ENCODE measurements at regions not wholly inside any gene's neighbourhood (a gene's known extent, or its start where the extent isn't known, plus 50 kb on each side); places are given as distances from the start of the nearest gene placed in this dataset.

GRCh38 chr14:85811340-85811739 lies 281.4 kb downstream of the FLRT2 start:
- DNase-seq (ENCODE audit: low read depth): no peak
- no peak for TF ChIP-seq CTCF (IDR thresholded peaks at IDR 0.05; ENCODE audit: control insufficient read depth, extremely low read depth, insufficient read depth)

GRCh38 chr14:85799668-85800067 lies 269.7 kb downstream of the FLRT2 start:
- no peak overlapping the region for H3K4me3 ChIP-seq (ENCODE audit: low read depth, low read length)
- no peak for TF ChIP-seq CTCF (IDR thresholded peaks at IDR 0.05; ENCODE audit: control insufficient read depth, extremely low read depth, insufficient read depth)
- no peak for DNase-seq (ENCODE audit: low read depth)

More at GRCh38 chr14:85811340-85811739, 281.4 kb downstream of the FLRT2 start:
- no peak overlapping the region for H3K4me3 ChIP-seq (ENCODE audit: low read depth, low read length)

GRCh38 chr14:85798856-85799255 lies 268.9 kb downstream of the FLRT2 start:
- H3K4me3 ChIP-seq (ENCODE audit: low read depth, low read length): no peak overlapping the region
- TF ChIP-seq CTCF (IDR thresholded peaks at IDR 0.05; ENCODE audit: control insufficient read depth, extremely low read depth, insufficient read depth): no peak
- DNase-seq (ENCODE audit: low read depth): no peak

GRCh38 chr14:85793533-85793932 lies 263.6 kb downstream of the FLRT2 start:
- no peak for TF ChIP-seq CTCF (IDR thresholded peaks at IDR 0.05; ENCODE audit: control insufficient read depth, extremely low read depth, insufficient read depth)
- no peak for DNase-seq (ENCODE audit: low read depth)
- no peak overlapping the region for H3K4me3 ChIP-seq (ENCODE audit: low read depth, low read length)

- no peak for DNase-seq (ENCODE audit: low read depth)
- TF ChIP-seq CTCF (IDR thresholded peaks at IDR 0.05; ENCODE audit: control insufficient read depth, extremely low read depth, insufficient read depth): no peak
- H3K4me3 ChIP-seq (ENCODE audit: low read depth, low read length): no peak overlapping the region
Measured at GRCh38 chr14:85789506-85789905, 259.6 kb downstream of the FLRT2 start.

GRCh38 chr14:85788470-85789233 lies 258.7 kb downstream of the FLRT2 start:
- TF ChIP-seq CTCF (IDR thresholded peaks at IDR 0.05; ENCODE audit: control insufficient read depth, extremely low read depth, insufficient read depth): no peak
- no peak overlapping the region for H3K4me3 ChIP-seq (ENCODE audit: low read depth, low read length)
- DNase-seq (ENCODE audit: low read depth): no peak

GRCh38 chr14:85766295-85766694 lies 236.4 kb downstream of the FLRT2 start:
- DNase-seq (ENCODE audit: low read depth): no peak
- no peak for TF ChIP-seq CTCF (IDR thresholded peaks at IDR 0.05; ENCODE audit: control insufficient read depth, extremely low read depth, insufficient read depth)
- no peak overlapping the region for H3K4me3 ChIP-seq (ENCODE audit: low read depth, low read length)
